K562 (cell line): ENCODE measurements at regions not wholly inside any gene's neighbourhood (a gene's known extent, or its start where the extent isn't known, plus 50 kb on each side); places are given as distances from the start of the nearest gene placed in this dataset.

Source experiments
- ATAC-seq: fragments of 200-7000 bp; cut with Tn5 transposase; 3 replicates; pipeline ENCODE4 v1.9.1; 2020; ENCODE audit warnings: moderate library complexity
- BruUV-seq: library from RNA; stranded (reverse); fragments of 400-500 nt; replicated peaks from 2 replicates; lab custom pipeline; 2021; lab: Mats Ljungman, UMichigan
- CTCF ChIA-PET: fragments of 300-600 bp; formaldehyde crosslinking; extraction: SDS; loops from one replicate; lab custom pipeline; 2021; ENCODE audit warnings: low intra/inter-chr PET ratio; lab: Yijun Ruan, JAX
- POLR2A ChIA-PET: fragments of 300-600, 350-650 bp; sonication (Branson Sonifier 250); formaldehyde crosslinking; extraction: SDS; loops from one replicate; lab custom pipeline; 2021; ENCODE audit warnings: antibody characterized with exemption, inconsistent platforms; lab: Yijun Ruan, JAX
- DNase-seq, 4 experiments: peaks; one replicate each; pipeline versions ENCODE4 v3.0.0 to v3.0.0-alpha.2; 2011 to 2018; ENCODE audit warnings: low spot score in 3 of 4, mixed read lengths in 3 of 4; ENCODE audit errors: extremely low read depth in 1 of 4
- FAIRE-seq: peaks from 2 replicates; lab custom pipeline; 2011; peaks lifted over from hg19 to GRCh38; lab: Jason Lieb, UNC
- H2AFZ ChIP-seq: 2 replicates; pipeline ENCODE4 v1.6.0; 2011; ENCODE audit warnings: low read depth, low read length, control low read depth, inconsistent platforms
- H3K27ac ChIP-seq: fragments of 200-600 bp; 3 replicates; pipeline ENCODE4 v1.8.0; 2011; ENCODE audit warnings: low read depth, mild to moderate bottlenecking, control low read depth, inconsistent platforms, low read length, moderate library complexity, mixed read lengths; ENCODE audit errors: extremely low read depth
- H3K27me3 ChIP-seq, 2 experiments: fragments of 300-600 bp in 1 of 2; 2 replicates in 1 of 2; 3 replicates in 1 of 2; pipeline versions ENCODE4 v1.6.0 to v1.8.0; 2011; ENCODE audit warnings: inconsistent platforms in 2 of 2, low read length in 2 of 2, mild to moderate bottlenecking in 1 of 2, mixed read lengths in 1 of 2, moderate library complexity in 1 of 2; ENCODE audit not compliant: control insufficient read depth in 2 of 2, insufficient read depth in 2 of 2
- H3K36me3 ChIP-seq: fragments of 300-600 bp; 3 replicates; pipeline ENCODE4 v1.8.0; 2011; ENCODE audit warnings: mild to moderate bottlenecking, low read length, inconsistent platforms; ENCODE audit not compliant: control insufficient read depth, insufficient read depth
- H3K4me1 ChIP-seq, 2 experiments: fragments of 200-600 bp in 1 of 2; replicated peaks in 1 of 2; 2 replicates in 1 of 2; 3 replicates in 1 of 2; pipeline versions ENCODE4 v1.5.1 to v1.8.0; 2011; ENCODE audit warnings: inconsistent platforms in 2 of 2, low read length in 2 of 2, mild to moderate bottlenecking in 1 of 2, mixed read lengths in 1 of 2, moderate library complexity in 1 of 2; ENCODE audit not compliant: control insufficient read depth in 2 of 2, insufficient read depth in 2 of 2
- H3K4me2 ChIP-seq: 2 replicates; pipeline ENCODE4 v1.6.1; 2011; ENCODE audit warnings: low read length, control low read depth, inconsistent platforms, mixed read lengths; ENCODE audit not compliant: insufficient read depth
- H3K4me3 ChIP-seq: fragments of 200-600 bp; sonication (generic), shearing (Covaris generic); 2 replicates; pipeline ENCODE4 v1.5.1; 2016; ENCODE audit warnings: control low read depth, inconsistent platforms
- H3K79me2 ChIP-seq: fragments of 200-600 bp; 3 replicates; pipeline ENCODE4 v1.8.0; 2011; ENCODE audit warnings: low read length, inconsistent platforms; ENCODE audit not compliant: control insufficient read depth, insufficient read depth
- H3K9ac ChIP-seq, 2 experiments: 2 replicates each; pipeline versions ENCODE4 v1.6.0 to v1.6.1; 2011; ENCODE audit warnings: low read depth in 2 of 2, low read length in 2 of 2, control low read depth in 1 of 2, inconsistent platforms in 1 of 2, mild to moderate bottlenecking in 1 of 2, mixed read lengths in 1 of 2; ENCODE audit not compliant: insufficient read depth in 1 of 2
- H3K9me1 ChIP-seq: one replicate; pipeline ENCODE4 v1.6.0; 2011; ENCODE audit warnings: inconsistent platforms, mild to moderate bottlenecking, low read length, moderate library complexity; ENCODE audit not compliant: control insufficient read depth, insufficient read depth
- H3K9me3 ChIP-seq: replicated peaks from 2 replicates; pipeline ENCODE4 v1.5.1; 2011; ENCODE audit warnings: low read depth, low read length, inconsistent platforms; ENCODE audit not compliant: control insufficient read depth, insufficient read depth
- H4K20me1 ChIP-seq: replicated peaks from 2 replicates; pipeline ENCODE4 v1.6.1; 2011; ENCODE audit warnings: low read length, inconsistent platforms, mixed read lengths; ENCODE audit not compliant: control insufficient read depth, insufficient read depth
- CREB3 ChIP-seq: fragments of 450-650 bp; conservative IDR thresholded peaks from 2 replicates; pipeline ENCODE4 v1.6.1; 2016; ENCODE audit warnings: missing genetic modification characterization, low read depth, mild to moderate bottlenecking, missing compliant biosample characterization, moderate library complexity
- DPF2 ChIP-seq: fragments of 450-650 bp; IDR thresholded peaks from 2 replicates; pipeline ENCODE4 v1.6.1; 2016
- GTF2E2 ChIP-seq: fragments of 200-800 bp; sonication (Bioruptor generic); IDR thresholded peaks from 2 replicates; pipeline ENCODE4 v1.6.1; 2016; ENCODE audit warnings: missing genetic modification characterization, missing compliant biosample characterization
- MAX ChIP-seq: sonication (generic); formaldehyde crosslinking; IDR thresholded peaks from 2 replicates; pipeline ENCODE4 v1.9.0; 2022; ENCODE audit warnings: mild to moderate bottlenecking, missing genetic modification reagents
- MAZ ChIP-seq, 2 experiments: fragments of 450-650 bp in 1 of 2; sonication (generic) in 1 of 2; formaldehyde crosslinking; IDR thresholded peaks in 1 of 2; conservative IDR thresholded peaks in 1 of 2; 2 replicates each; pipeline versions ENCODE4 v1.4.0 to v1.5.0; 2020; ENCODE audit warnings: mild to moderate bottlenecking in 1 of 2, missing genetic modification reagents in 1 of 2
- NFATC3 ChIP-seq: fragments of 450-650 bp; IDR thresholded peaks from 2 replicates; pipeline ENCODE4 v1.6.1; 2017; ENCODE audit warnings: mild to moderate bottlenecking
- PCBP1 ChIP-seq: fragments of 200-400 bp; formaldehyde crosslinking; IDR thresholded peaks from 2 replicates; pipeline ENCODE4 v1.6.1; 2018; ENCODE audit warnings: mild to moderate bottlenecking, low read depth, low read length; ENCODE audit not compliant: poor library complexity, severe bottlenecking
- SRSF9 ChIP-seq: fragments of 200-400 bp; formaldehyde crosslinking; IDR thresholded peaks from 2 replicates; pipeline ENCODE4 v1.6.1; 2017; ENCODE audit warnings: low read depth, low read length, borderline replicate concordance
- ZC3H4 ChIP-seq: sonication (generic); formaldehyde crosslinking; IDR thresholded peaks from 2 replicates; pipeline ENCODE4 v1.9.0; 2021; ENCODE audit warnings: missing genetic modification reagents, borderline replicate concordance
- ZNF41 ChIP-seq: fragments of 250-450 bp; sonication (Bioruptor Pico); conservative IDR thresholded peaks from 2 replicates; pipeline ENCODE4 v1.4.0; 2020; ENCODE audit warnings: mild to moderate bottlenecking
- WGBS: fragments of 100-300 bp; shearing (Covaris generic); methylation state at CpG from one replicate; pipeline ENCODE4 v1.1.6; 2016; ENCODE audit warnings: low coverage, mixed read lengths; ENCODE audit not compliant: insufficient coverage; ENCODE audit errors: missing lambda C conversion rate; 5-methylcytosine and 5-hydroxymethylcytosine counted together
- in situ Hi-C: fragments of 300-500 bp; cut with MboI; formaldehyde crosslinking; loops from 4 replicates; pipeline ENCODE4 v1.15.0; 2018; ENCODE audit warnings: inconsistent platforms, mixed read lengths
- intact Hi-C: fragments of 100-400 bp; cut with micrococcal nuclease; formaldehyde crosslinking; loops from 2 replicates; pipeline ENCODE4 v1.14.2; 2022
- TF ChIP-seq, protein P1 (sequence below): fragments of 450-650 bp; IDR thresholded peaks from 2 replicates; pipeline ENCODE4 v1.6.1; 2018; ENCODE audit not compliant: partially characterized antibody
- TF ChIP-seq, protein P2 (sequence below): sonication (generic); formaldehyde crosslinking; IDR thresholded peaks from 2 replicates; pipeline ENCODE4 v1.8.1; 2023; ENCODE audit warnings: mild to moderate bottlenecking, missing genetic modification reagents
- TF ChIP-seq, protein P3 (sequence below), 2 experiments: fragments of 450-650 bp in 1 of 2; sonication (generic) in 1 of 2; formaldehyde crosslinking; conservative IDR thresholded peaks; 2 replicates each; pipeline versions ENCODE4 v1.4.0 to v1.8.1; 2020 to 2022; ENCODE audit warnings: mild to moderate bottlenecking in 1 of 2, missing genetic modification reagents in 1 of 2

DNA sequence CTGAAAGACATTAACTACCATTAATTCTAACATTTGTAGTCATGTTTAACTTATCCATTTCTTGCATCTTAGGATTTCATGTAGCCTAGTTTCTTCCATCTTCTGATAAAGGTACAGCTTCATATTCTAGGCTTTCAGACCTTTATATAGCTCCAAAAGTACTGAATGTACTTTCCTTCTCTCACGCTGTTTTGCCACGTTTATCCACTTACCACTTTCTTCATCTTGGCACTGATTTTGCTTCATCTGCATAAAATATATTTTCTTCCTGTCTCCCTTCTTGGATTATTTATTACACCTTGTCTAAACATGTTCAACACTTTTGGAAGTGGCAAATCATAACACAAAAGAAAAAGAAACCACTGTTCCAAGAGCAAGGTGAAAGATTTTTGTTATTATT, 553.8 kb downstream of the DTWD2 start (continued):
- TF ChIP-seq, protein P1, sequence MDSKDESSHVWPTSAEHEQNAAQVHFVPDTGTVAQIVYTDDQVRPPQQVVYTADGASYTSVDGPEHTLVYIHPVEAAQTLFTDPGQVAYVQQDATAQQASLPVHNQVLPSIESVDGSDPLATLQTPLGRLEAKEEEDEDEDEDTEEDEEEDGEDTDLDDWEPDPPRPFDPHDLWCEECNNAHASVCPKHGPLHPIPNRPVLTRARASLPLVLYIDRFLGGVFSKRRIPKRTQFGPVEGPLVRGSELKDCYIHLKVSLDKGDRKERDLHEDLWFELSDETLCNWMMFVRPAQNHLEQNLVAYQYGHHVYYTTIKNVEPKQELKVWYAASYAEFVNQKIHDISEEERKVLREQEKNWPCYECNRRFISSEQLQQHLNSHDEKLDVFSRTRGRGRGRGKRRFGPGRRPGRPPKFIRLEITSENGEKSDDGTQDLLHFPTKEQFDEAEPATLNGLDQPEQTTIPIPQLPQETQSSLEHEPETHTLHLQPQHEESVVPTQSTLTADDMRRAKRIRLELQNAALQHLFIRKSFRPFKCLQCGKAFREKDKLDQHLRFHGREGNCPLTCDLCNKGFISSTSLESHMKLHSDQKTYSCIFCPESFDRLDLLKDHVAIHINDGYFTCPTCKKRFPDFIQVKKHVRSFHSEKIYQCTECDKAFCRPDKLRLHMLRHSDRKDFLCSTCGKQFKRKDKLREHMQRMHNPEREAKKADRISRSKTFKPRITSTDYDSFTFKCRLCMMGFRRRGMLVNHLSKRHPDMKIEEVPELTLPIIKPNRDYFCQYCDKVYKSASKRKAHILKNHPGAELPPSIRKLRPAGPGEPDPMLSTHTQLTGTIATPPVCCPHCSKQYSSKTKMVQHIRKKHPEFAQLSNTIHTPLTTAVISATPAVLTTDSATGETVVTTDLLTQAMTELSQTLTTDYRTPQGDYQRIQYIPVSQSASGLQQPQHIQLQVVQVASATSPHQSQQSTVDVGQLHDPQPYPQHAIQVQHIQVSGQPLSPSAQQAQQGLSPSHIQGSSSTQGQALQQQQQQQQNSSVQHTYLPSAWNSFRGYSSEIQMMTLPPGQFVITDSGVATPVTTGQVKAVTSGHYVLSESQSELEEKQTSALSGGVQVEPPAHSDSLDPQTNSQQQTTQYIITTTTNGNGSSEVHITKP = no peak

- no peak for DNase-seq
- Histone ChIP-seq H3K4me3 (no peak overlapping the region), H3K9ac (no peak overlapping the region), H3K36me3 (no peaks in the 10 kb centered on the region), H3K27me3 (no peaks in the 10 kb centered on the region), H3K4me1 (no peaks in the 10 kb centered on the region), H3K27ac (no peak overlapping the region), H3K79me2 (no peaks in the 10 kb centered on the region), H4K20me1 (no peaks in the 10 kb centered on the region), H2AFZ (no peak overlapping the region), H3K4me2 (no peak overlapping the region), H3K9me3 (no peaks in the 10 kb centered on the region), H3K9me1 (no peaks in the 10 kb centered on the region)
- ChIA-PET CTCF (no interaction called here), POLR2A (no interaction called here)
- BruUV-seq = no TSS peak
- in situ Hi-C loops = no loop called here
- FAIRE-seq = no peak
- ATAC-seq = no peak
- 0% methylated on average over 2 of the region's 2 CpGs for WGBS
- no peak for TF ChIP-seq GTF2E2
- no peak for TF ChIP-seq DPF2
- no peak for TF ChIP-seq CREB3 (tag)
- TF ChIP-seq ZC3H4 (CRISPR knock-in tag) = no peak
- TF ChIP-seq, protein P2, sequence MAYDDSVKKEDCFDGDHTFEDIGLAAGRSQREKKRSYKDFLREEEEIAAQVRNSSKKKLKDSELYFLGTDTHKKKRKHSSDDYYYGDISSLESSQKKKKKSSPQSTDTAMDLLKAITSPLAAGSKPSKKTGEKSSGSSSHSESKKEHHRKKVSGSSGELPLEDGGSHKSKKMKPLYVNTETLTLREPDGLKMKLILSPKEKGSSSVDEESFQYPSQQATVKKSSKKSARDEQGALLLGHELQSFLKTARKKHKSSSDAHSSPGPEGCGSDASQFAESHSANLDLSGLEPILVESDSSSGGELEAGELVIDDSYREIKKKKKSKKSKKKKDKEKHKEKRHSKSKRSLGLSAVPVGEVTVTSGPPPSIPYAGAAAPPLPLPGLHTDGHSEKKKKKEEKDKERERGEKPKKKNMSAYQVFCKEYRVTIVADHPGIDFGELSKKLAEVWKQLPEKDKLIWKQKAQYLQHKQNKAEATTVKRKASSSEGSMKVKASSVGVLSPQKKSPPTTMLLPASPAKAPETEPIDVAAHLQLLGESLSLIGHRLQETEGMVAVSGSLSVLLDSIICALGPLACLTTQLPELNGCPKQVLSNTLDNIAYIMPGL (CRISPR knock-in tag) = no peak
- no peak for TF ChIP-seq MAZ (CRISPR knock-in tag; conservative IDR thresholded peaks at IDR 0.05 in 1 of 2, IDR thresholded peaks at IDR 0.05 in 1 of 2)
- TF ChIP-seq MAX (CRISPR knock-in tag) = no peak
- TF ChIP-seq, protein P3, sequence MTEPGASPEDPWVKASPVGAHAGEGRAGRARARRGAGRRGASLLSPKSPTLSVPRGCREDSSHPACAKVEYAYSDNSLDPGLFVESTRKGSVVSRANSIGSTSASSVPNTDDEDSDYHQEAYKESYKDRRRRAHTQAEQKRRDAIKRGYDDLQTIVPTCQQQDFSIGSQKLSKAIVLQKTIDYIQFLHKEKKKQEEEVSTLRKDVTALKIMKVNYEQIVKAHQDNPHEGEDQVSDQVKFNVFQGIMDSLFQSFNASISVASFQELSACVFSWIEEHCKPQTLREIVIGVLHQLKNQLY (CRISPR knock-in tag; conservative IDR thresholded peaks at IDR 0.05) = no peak
- no peak for TF ChIP-seq ZNF41 (CRISPR knock-in tag)
- no peak for TF ChIP-seq PCBP1
- TF ChIP-seq NFATC3 = no peak
- no peak for TF ChIP-seq SRSF9
- intact Hi-C loops = no loop called here
Observed at GRCh38 chr5:118430076-118430475, 558.3 kb downstream of the DTWD2 start.
